Jurkat, Clone E6-1 (cell line): ENCODE measurements at regions not wholly inside any gene's neighbourhood (a gene's known extent, or its start where the extent isn't known, plus 50 kb on each side); places are given as distances from the start of the nearest gene placed in this dataset.
A peak's percentile ranks its signal among the peaks of the same experiment; 100 is the strongest.

ENCODE experiments used
- DNase-seq: peaks from one replicate; pipeline ENCODE4 v3.0.0-alpha.2; 2011; ENCODE audit warnings: low read depth, low spot score
- H3K4me3 ChIP-seq: 2 replicates; pipeline ENCODE4 v1.5.1; 2011; ENCODE audit warnings: mild to moderate bottlenecking, low read length, control low read depth, moderate library complexity

DNA sequence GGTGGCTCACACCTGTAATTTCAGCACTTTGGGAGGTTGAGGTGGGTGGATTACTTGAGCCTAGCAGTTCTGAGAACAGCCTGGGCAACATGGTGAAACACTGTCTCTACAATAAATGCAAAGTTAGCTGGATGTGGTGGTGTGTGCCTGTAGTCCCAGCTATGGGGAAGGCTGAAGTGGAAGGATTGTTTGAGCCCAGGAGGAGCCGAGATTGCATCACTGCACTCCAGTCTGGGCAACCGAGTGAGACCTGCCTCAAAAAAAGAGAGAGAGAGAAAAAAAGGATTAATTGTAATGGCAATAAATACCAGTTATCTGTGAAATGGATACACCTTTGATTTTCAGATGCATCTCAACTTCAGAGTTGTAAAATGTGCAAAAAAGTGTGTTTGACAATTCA, 58.8 kb downstream of the SPRY1 start:
- no peak overlapping the region for H3K4me3 ChIP-seq
- DNase-seq: no peak

DNA sequence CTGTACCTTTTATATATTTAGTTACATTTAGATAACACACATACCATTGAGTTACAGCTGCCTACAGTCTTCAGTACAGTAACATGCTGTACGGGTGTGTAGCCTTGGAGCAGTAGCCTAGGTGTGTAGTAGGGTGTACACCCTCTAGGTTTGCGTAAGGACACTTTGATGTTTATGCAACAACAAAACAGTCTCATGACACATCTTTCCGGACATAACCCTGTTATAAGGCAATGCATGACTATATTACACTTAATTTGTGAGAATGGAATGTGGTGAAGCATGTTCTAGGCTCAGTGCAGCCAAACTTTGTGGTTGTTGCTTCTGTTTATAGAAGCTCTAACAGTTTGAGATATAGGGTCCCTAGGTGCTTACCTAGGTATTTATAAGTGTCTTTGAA, 65.4 kb downstream of the SPRY1 start:
- no peak overlapping the region for H3K4me3 ChIP-seq
- no peak for DNase-seq

DNA sequence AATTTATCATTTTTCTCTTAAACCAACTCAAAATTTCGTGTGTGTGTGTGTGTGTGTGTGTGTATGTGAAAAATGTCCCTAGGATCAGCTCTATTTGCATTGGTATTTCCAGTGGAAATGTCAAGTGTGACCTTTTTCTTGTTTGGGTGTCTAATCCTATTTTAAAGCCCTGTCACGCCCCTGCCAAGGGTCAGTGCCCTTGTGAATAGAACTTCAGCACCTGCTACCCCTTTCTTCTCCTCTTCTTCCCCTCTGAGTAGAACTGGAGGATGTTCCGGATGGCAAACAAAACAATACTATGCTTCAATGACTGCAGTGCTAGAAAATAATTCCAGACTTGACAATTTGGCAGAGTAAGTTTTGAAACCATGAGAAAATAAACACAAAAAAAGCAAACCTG, 67.3 kb downstream of the SPRY1 start:
- H3K4me3 ChIP-seq: no peak overlapping the region
- DNase-seq: no peak

DNA sequence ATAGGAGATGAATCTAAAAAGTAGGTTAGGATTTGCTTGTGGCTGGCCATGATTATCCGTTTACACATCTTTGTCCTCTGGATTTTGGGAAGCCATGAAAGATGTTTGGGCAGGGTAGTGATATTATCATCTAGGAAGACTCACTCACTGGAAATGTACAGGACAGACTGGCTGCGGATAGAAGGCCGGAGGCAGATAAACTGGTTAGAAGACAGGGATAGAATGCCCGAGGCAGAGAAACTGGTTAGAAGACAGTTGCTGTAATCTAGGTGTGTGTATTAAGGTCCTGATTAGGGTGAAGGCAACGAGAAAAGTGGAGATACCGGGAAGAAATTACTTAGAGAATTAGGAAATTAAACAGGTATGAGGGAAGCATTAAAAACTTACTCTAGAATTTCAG, 68.8 kb downstream of the SPRY1 start:
- DNase-seq: no peak
- H3K4me3 ChIP-seq: no peak overlapping the region

DNA sequence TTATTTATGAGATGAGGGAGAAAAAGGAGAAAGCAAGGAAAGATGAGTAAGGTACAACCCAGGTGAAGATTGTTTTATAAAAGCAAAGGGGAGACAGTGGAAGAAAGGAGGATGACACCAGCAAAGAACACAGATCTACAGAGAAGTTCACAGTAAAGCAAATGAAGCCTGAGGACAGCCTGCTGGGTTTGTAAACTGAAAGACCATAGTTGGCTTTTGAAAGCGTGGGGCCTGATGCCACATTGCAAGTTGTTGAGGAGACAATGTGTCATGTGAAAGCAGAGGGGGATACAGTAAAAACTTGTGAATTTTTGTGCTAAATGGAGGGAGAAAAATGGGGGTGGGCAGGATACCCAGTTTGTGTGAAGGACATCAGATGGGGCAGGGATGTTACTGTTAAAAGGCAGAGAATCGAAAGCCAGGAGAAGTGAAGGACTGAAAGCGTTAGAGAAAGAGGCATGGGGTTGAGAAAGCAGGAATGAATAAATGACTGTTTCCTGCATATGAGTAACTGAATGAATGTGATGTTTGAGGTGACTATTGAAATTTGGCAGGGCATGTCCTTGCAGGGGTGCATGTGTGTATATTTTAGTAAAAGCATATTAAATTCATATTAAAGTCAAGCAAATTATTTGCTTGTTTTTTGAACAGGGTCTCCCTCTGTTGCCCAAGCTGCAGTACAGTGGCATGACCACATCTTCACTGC, 69.6 kb downstream of the SPRY1 start:
- DNase-seq: no peak
- no peak overlapping the region for H3K4me3 ChIP-seq

DNA sequence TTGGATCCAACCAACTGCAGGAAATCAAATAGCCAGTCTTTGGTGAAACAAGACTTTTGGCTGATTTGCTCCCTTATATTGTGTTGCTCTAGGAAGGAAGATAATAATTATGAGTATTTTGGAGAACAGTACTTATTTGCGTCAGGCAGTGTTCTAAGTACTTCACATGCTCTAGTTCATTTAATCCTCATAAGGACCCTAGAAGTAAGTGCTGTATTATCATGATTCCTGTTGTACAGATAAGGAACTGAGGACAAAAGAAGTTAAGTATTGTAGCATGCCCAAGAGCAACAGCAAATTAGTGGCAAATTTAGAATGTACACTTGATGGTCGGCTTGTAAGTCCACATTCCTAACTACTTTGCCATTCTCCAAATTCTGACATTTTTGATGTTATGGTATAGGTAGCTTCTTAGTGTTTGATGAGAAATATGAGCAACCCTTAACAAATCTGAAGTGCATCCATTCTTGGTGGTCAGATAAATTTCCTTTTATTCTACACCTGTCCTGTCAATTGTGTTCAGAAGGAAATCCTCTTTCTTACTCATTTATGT, 72.0 kb downstream of the SPRY1 start:
- no peak for DNase-seq
- H3K4me3 ChIP-seq: no peak overlapping the region

DNA sequence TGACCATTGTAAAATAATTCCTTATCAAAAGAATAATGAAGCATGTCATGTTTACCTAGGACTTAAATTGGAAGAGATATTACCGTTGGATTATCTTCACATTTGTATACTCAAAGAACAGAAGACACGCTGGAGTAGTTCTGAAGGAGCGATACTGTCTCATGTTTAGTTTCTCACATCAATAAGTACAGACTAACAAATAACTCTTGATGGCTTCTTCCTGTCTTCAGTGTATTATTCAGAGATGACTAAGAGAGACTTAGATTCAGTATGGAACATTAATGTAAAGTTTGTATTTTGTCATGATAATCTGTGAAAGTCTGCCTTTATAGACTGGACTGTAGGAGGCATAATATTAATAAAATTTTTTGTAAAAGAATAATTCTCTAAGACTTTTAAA, 72.7 kb downstream of the SPRY1 start:
- H3K4me3 ChIP-seq: no peak overlapping the region
- DNase-seq: no peak

DNA sequence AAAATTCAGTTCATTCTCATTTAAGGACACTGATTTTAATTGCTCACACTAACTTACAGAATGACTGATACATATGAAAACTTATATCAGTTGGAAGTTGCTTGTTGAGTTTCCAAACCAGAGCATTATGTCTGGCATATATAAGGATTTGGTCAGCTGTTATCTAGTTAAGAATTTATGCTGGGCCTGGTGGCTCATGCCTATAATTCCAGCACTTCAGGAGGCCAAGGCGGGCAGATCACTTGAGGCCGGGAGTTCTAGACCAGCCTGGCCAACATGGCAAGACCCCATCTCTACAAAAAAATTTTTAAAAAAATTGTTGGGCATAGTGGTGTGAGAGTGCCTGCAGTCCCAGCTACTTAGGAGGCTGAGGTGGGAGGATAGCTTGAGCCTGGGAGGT, 73.1 kb downstream of the SPRY1 start:
- no peak for DNase-seq

DNA sequence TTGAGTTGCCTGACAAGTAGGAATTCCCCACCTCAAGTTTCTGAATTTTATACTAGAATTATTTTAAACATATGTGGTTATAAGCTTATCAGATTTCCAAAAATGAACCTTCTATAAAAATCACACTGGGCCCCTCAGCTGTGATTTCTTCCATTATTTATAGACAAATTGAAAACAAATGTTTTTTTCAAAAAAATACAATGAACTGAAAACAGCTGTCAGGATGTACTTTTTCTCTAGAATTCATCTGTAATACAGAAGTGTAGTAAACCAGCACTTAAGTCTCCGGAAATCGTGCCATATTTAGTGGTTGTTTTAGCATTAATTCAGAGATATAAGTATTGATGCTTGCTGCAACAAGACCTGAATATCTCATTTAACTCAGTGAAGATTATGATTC, 74.0 kb downstream of the SPRY1 start:
- H3K4me3 ChIP-seq: no peak overlapping the region
- no peak for DNase-seq

More for the DNA sequence above, 73.1 kb downstream of the SPRY1 start:
- H3K4me3 ChIP-seq: no peak overlapping the region

DNA sequence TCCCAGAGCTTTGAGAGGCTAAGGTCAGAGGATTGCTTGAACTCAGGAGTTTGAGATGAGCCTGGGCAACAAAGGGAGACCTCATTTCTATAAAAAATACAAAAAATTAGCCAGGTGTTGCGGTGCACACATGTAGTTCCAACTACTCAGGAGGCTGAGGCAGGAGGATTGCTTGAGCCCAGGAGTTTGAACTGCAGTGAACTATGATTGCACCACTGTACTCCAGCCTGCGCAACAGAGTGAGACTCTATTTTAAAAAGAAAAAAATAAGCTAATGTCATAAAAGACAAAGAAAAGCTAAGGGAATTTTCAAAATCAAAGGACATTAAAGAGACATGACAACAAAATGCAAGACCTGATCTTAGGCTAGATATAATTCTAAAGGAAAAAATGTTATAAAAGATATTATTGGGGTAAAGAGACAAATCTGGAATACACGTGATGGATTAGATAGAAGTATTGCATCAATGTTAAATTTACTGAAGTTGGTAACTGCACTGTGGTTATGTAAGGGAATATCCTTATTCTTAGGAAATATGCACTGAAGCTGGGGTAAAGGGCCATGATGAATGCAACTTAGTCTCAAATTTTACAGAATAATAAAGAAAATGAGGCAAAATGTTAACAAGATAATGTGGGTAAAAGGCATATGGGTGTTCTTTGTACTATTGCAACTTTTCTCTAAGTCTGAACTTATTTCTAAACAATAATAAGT, 75.2 kb downstream of the SPRY1 start:
- H3K4me3 ChIP-seq: no peak overlapping the region
- DNase-seq: no peak

DNA sequence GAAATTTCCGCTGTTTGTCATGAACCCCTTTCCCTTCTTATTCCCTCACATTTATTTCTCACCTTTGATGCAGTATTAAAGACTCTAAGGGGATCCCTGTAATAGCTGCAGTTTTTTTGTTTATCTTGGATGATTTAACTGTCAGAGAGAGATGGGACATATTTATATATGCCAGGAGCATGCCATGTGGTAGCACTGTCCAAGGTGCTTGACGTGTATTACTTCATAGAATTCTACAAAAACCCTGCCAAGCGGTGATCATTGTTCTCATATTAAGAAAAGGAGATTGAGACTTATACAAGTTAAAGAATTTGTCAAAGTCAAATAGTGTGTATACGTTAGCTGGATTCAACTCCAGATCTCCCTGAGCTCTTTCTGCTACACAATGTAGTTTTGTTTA, 78.2 kb downstream of the SPRY1 start:
- DNase-seq: no peak

DNA sequence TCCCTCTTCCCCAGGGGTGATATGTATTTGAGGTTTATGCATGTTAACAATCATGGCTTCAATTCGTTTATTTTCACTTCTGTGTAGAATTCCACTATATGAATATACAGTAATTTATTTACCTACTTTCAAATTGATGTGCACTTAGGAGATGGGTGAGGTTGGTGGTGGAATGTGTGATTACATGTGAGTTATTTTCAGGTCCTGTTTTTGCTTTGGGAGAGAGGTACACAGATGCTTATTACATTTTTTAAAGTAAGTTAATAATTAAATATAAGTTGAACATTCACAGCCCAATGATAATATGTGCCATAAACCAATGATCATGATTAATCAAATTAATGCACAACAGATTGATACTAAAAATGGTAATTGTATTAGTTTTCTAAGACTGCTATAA, 79.5 kb downstream of the SPRY1 start:
- no peak for DNase-seq
- no peak overlapping the region for H3K4me3 ChIP-seq

More for the DNA sequence above, 78.2 kb downstream of the SPRY1 start:
- H3K4me3 ChIP-seq: no peak overlapping the region

DNA sequence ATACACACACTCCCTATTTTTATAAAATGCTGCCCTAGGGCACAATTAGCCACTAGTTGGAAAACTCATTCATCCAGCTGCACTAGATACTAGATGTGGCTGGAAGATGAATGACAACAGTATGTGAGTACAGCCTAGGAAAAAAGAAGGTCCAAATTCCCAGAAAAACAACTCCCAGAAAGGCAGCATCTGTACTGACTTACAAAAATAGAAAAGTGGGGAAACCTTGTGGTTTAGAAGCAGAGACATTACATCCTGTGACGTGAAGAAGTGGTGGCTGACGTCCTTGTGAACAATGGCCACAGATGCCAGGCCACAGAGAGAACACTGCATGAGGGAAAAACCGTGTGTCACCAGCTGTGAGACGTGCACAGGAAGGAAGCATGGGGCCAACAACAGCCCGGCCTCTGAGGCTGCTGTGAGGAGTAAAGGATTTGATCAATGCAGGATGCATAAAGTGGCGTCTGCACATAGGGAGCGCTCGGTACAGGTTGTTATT, 81.2 kb downstream of the SPRY1 start:
- DNase-seq: peak; percentile 82

DNA sequence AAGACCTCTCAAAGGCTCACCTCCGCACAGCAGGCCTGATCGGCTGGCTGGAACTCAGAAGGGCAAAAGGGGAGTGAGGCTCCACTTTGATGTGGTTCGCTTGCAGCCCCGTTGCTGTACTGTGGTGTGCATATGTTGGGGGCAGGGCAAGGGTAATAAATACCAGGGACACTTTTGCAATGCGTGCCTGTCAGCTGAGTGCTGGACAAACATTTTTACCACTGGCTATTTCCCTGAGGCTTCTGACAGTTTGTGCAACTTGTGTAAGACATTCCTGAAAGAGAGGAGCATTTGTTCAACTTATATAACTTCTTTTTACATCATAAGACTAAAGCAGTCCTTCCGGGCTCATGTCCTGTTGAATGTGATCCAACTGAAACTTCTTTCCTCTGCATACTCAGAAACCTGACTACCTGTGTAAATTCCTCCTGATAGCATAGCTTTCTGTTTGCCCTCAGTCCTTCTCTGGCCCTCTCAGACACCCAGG, 82.3 kb downstream of the SPRY1 start:
- DNase-seq: no peak
- H3K4me3 ChIP-seq: no peak overlapping the region

More for the DNA sequence above, 81.2 kb downstream of the SPRY1 start:
- no peak overlapping the region for H3K4me3 ChIP-seq

DNA sequence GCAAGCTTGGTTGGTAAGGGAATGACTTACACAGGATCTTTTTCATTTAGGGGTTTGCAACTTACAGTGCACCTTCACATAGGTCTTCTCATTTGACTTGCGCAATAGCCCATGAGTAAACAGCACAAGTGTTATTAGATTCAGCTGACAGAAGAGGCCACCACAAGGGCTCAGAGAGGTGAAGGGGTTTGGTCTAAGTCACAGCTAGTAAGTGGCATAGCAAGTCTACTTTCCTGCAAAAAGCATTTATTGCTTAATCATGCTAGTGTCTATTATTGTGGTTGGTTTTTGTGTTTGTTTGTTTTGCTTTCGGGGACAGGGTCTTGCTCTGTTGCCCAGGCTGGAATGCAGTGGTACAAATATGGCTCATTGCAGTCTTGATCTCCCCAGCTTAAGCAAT, 83.3 kb downstream of the SPRY1 start:
- H3K4me3 ChIP-seq: no peak overlapping the region
- no peak for DNase-seq

DNA sequence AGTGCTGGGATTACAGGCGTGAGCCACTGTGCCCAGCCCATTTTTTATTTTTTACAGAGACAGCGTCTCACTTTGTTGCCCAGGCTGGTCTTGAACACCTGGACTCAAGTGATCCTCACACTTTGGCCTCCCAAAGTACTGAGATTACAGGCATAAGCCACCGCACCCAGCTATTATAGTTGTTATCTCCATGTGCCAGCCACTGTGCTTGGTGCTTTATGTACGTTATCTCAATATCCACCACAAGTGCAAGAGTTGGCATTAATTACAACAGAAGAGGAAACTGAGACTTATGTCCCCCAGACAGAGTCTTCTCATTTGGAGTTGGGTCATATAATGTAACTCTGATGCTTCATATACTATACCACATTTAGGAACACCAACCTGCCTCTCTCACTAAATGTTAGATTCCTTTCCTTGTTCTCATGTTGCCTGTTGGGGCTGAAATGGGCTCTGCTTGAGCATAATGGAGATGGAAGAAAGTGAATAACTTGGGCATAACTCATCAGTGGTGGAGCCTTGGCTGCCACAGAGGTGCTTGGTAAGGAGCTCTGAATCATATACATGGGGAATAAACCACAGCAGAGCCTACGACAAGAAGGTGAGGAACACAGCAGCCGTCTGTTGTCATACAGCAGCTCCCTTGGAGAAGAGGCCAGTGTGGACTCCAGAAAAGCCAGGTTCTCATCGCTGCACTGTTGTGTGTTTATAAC, 84.3 kb downstream of the SPRY1 start:
- DNase-seq: peak; percentile 41
- no peak overlapping the region for H3K4me3 ChIP-seq

DNA sequence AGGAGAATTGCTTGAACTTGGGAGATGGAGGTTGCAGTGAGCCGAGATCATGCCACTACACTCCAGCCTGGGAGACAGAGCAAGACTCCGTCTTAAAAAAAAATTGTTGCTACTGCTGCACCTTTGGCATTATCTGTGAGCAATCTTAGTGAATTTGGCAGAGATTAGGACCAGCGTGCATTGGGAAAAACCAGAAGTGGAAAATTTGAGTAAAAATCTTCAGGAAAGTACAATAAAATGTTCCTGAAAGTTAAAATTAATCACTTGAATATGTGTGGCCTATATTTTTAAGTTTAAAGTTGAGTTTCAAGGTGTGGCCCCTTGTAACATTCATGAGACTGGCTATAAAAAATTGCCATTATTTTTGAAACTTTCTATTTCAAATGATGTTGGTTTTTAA, 85.1 kb downstream of the SPRY1 start:
- H3K4me3 ChIP-seq: no peak overlapping the region
- no peak for DNase-seq

DNA sequence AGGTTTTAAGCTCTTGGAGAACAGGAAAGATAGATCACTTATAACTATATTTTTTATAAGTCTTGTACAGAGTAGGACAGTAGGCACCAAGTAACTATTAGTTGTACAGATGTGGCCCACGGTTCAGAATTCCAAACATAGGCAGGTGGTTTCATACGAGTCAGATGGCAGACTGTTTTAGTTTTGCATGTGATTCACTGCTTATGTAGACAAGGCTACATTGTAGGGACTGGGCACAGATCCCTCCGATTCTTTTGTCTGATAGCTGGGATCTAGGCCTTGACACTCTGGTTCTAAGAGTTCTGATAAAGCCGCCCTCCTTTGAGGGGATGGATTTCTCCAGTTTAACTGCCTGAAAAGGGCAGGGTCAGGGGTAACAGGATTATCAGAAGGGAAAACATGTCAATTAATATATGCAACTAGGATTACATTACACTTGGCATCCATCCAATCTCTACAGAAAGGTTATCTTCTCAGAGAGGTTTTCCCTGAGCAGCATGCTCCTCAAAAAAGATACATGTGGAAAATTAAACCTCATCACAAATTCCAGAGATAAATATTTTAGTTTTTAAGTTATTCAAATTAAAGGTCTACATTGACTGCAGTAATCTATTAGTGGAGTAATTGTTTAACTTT, 87.8 kb downstream of the SPRY1 start:
- no peak overlapping the region for H3K4me3 ChIP-seq

DNA sequence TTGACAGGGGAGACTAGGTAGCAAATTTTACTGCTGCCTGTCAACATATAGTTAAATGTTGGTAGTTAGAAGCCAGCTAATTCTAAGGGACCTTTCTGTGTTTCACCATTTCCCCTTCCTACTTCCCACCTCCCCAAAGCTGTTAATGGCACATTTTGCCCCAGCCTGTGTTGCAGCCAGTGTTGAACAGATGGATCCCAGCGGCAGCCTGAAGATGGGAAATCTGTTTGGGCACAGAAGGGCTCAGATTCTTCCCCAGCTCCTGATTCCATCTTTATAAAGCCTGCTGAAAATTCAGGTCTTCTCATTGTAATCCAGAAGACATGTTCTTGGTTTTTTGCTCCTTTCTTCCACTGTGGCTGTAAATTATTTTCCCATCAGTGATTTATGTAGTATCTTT, 89.0 kb downstream of the SPRY1 start:
- H3K4me3 ChIP-seq: no peak overlapping the region
- no peak for DNase-seq

More for the DNA sequence above, 87.8 kb downstream of the SPRY1 start:
- DNase-seq: no peak
